GM19395 (cell line): ENCODE measurements at regions not wholly inside any gene's neighbourhood (a gene's known extent, or its start where the extent isn't known, plus 50 kb on each side); places are given as distances from the start of the nearest gene placed in this dataset.

Source experiments
- ATAC-seq: cut with Tn5 transposase; IDR thresholded peaks from one replicate; pipeline ENCODE4 v1.9.1; 2021; ENCODE audit warnings: mild to moderate bottlenecking, moderate library complexity; ENCODE audit not compliant: unreplicated experiment

DNA sequence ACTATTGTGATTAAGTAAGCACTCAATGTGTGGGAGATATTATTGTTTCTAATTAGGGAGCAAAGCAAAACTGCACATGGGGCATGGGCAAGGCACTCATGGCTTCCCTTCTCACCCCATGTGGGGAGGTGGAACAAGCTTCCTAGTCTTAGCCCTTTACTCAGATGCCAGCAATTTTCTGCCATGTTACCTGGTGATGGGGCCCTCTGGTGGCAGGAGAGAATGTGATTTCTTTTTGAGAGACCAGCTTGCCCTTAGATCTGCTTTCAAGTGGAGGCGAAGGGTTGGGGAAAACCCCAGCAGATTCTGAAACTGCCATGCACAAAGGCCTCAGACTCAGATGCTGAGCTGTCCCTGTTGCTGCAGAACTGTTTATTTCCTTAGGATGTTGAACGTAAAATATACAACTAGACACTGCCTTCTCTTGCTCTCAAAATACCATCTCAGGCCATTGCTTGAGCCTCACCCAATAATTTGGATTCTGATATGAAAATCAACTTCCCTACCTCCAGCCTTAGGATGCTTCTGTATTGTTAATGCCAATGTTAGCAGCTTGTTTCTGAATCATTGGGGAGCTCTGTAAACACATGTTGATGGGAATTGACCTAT lies 130.2 kb upstream of the TPRG1 start:
- ATAC-seq = peak; percentile 98

- ATAC-seq = no peak
Observed at GRCh38 chr3:189042832-189043231, 128.9 kb upstream of the TPRG1 start.

GRCh38 chr3:189049458-189050236 lies 122.1 kb upstream of the TPRG1 start:
- no peak for ATAC-seq

GRCh38 chr3:189053322-189053721 lies 118.4 kb upstream of the TPRG1 start:
- ATAC-seq = no peak

- ATAC-seq = no peak
Observed at GRCh38 chr3:189056646-189057335, 115.0 kb upstream of the TPRG1 start.

DNA sequence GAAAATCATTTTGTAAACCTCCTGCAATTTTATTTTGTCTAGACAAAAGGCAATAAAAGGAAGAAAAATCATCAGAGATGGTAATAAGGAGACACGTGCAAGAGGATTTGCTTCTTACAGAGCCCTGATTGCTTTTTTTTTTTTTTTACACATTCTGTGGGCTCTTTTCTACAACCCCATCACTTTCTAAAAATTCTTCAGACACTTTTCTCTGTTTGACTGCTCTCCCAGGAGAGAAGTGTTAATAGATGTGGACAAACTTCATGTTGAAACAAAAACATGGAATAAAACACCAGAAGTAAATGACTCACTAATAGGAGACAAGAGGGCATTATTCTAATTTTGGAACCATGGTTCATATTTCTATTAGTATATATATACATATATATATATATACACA lies 114.4 kb upstream of the TPRG1 start:
- no peak for ATAC-seq

DNA sequence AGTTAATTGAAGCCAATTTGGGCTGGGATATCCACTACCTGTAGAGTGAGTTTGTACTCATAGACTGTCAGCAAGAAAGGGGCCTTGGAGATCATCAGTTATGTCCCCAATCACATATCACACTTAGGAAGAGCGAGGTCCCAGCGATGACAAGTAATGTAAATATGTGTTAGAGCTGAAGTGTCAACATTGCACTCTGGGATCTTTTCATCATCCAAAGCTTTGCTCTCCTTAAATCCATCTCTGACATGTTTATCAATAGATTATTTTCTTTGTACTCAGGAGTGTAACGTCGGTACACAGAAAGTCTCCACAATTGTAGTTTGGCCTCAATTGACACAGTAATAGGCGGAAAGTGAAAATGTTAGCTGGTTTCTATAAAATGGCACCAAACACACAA lies 113.7 kb upstream of the TPRG1 start:
- no peak for ATAC-seq

GRCh38 chr3:189070965-189071364 lies 100.8 kb upstream of the TPRG1 start:
- no peak for ATAC-seq

DNA sequence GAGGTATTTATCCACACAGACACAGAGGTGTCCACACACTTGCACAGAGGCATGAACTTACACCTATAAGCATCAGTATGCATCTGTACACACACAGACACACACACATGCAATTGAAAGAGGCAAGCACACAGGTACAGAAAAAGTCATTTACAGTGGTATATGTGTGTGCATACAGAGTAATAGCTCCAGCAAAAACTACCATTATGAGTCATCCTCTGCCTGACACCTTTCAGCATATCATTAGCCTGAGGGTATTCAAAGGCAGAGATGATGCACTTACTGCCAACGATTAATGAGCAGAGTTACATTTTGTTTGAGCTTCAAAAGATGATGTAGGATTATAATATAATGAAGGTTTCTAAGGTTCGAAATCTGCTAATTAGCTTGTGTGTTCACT lies 100.3 kb upstream of the TPRG1 start:
- peak; percentile 91 for ATAC-seq

- no peak for ATAC-seq
Observed at GRCh38 chr3:189076449-189076848, 95.3 kb upstream of the TPRG1 start.

GRCh38 chr3:189080745-189081144 lies 91.0 kb upstream of the TPRG1 start:
- no peak for ATAC-seq

DNA sequence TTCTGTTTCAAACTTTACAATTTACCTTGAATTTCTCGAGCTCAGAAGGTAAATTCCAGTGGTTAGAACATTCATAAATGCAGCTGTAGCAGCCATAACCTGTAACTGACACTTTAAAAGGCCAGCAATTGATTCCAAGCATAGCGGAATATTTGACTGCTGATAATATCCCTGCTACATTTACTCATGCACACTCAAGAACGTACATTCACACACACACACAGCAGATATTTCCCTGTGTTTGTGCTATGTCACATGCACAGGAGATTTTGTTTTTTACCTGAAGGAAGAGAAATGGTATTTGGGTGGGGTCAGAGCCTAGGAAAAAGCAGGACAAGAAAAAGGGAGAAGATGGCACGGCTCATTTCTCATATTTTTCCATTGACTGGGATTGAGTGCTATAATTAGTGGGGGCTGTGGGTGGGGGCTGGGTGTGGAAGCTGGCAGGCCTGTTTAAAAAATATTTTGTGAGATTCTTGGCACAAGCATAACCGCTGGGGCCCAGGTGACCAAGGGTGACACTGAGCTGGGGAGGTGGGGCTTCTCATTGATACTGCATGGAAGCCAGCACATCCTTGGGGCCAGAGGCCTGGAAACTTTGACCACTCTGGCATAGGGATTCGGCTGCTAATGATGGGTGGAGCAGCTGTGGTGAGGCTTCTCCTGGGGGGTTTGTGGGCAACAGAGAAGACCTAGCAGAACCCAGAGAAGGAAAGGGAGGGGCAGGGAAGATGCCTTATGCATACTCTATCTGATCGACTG lies 88.9 kb upstream of the TPRG1 start:
- no peak for ATAC-seq

DNA sequence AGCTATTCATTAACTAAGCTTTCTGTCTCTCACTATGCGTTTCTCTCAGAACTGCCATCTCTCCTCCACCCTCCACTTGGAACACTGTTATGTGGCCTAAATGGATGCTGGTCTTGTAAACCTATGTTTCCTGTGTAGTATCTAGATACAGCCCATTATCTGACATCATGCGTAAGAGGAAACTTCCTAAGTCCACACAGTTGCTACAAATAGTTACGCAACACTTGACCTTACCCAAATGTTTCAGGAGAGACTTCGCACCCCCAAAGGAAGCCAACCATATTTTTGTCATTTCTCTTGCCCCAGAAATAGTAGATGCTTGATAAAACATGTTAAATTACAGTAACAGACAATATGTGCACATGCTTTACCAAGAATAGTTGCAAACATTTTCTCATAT lies 87.2 kb upstream of the TPRG1 start:
- ATAC-seq = no peak

DNA sequence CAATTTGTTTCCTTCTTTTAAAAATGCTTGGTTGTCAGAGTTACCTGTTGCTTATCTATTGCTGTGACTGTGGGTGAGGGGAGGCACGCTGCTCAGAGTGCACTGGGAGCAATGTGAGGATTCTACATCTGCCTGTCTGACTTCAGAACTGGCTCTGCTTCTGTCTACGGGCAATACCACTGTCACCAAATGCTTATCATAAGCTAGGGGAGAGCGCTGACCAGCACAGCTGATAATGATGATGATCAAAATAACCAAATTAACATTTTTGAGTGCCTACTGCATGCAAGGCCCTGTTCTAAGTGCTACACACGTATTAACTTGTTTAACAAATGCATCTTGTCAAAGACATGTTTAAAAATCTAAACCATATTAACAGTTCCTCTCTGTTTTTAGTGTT lies 79.2 kb upstream of the TPRG1 start:
- no peak for ATAC-seq

GRCh38 chr3:189094539-189094938 lies 77.2 kb upstream of the TPRG1 start:
- no peak for ATAC-seq

DNA sequence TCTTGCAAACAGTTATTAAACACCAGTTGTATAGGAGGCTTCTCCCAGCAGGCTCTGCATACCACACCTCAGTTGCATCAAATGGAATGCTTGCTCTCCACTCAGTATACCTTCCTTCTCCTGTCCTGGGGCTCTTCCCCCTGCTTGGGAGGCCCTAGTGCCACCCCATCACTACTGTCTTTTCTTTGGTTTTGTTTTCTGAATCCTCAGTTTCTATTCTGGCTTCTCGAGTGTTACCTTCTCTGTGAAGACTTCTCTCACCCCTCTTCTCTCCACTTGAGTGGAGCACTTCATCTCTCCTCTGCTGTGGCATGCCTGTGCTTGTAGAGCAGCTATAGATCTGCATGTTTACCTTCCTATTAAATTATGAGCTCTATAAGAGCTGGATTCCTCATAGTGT lies 75.7 kb upstream of the TPRG1 start:
- no peak for ATAC-seq

DNA sequence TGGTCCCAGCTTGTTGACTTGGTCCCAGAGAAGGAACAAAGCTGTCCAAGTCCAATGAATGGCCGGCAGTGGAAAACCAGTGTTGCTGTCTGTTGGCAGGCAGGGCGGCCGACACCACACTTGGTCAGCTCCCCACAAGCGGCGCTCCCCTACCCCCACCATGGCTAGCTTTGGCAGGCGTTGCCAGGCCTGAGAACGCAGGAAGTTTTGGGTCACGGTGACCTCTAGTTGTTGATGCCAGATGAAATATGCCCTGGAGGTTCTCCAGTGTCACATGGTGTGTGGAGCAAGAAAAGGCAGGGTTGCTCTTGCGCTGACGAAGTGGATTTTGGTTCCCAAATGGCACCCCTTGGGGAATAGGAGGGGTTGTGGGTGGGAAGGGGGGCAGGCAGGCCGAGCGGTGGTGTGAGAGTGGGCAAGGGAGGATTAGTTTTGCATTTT lies 72.7 kb upstream of the TPRG1 start:
- ATAC-seq = no peak

DNA sequence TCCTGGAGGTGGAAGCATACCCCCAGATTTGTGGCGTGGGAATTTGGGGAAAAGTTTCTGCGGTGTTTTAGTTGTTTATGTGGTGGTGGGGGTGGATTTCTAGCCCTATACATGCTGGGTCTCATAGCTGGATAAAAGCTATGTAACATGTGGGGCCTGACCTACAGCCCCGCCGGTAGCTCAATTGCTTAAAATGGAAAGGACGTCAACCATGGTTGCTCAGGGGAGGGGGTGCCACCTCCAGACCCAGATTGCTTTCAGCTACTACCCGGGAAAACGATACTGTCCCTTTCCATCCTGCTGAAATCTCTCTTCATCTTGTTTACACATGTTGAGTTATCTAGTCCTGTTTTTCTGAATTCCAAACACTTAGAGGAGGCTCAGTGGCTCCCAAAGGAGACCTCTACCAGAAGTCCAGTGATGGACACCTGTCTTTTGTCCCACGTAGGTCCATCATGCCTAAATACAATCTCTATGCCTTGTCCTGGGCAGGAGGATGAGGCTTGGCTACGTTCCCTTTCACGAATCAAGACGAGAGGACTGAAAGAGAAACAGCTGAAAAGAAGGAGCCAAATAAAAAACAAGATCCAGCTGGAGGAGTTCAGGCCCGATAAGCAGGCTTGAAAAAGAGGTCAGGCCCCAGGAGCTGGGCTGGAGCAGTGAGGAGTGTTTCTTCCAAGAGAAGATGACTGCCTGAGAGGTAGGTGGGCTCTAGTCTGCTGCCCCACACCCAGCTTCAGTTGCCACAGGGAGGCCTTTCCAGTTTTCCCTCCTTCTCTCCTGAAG lies 72.1 kb upstream of the TPRG1 start:
- no peak for ATAC-seq

GRCh38 chr3:189100866-189101265 lies 70.9 kb upstream of the TPRG1 start:
- no peak for ATAC-seq

GRCh38 chr3:189101594-189101993 lies 70.2 kb upstream of the TPRG1 start:
- no peak for ATAC-seq

GRCh38 chr3:189103208-189103607 lies 68.6 kb upstream of the TPRG1 start:
- ATAC-seq = no peak
